GM19351 (cell line): ENCODE measurements at regions not wholly inside any gene's neighbourhood (a gene's known extent, or its start where the extent isn't known, plus 50 kb on each side); places are given as distances from the start of the nearest gene placed in this dataset.
"Not testable (repeated sequence)": the region's sequence is repeated elsewhere in the genome, so short reads cannot be mapped to it uniquely, and the experiment has no call there.

Experiments
- ATAC-seq: cut with Tn5 transposase; IDR thresholded peaks from one replicate; pipeline ENCODE4 v1.9.1; 2021; ENCODE audit warnings: mild to moderate bottlenecking, moderate library complexity; ENCODE audit not compliant: unreplicated experiment

- no peak for ATAC-seq
Measured at GRCh38 chr6:170067181-170067641, 223.7 kb downstream of the DLL1 start.

GRCh38 chr6:170066679-170067078 lies 224.2 kb downstream of the DLL1 start:
- no peak for ATAC-seq

- no peak for ATAC-seq
Measured at GRCh38 chr6:170063851-170064602, 226.9 kb downstream of the DLL1 start.

GRCh38 chr6:170063431-170063830 lies 227.4 kb downstream of the DLL1 start:
- no peak for ATAC-seq

DNA sequence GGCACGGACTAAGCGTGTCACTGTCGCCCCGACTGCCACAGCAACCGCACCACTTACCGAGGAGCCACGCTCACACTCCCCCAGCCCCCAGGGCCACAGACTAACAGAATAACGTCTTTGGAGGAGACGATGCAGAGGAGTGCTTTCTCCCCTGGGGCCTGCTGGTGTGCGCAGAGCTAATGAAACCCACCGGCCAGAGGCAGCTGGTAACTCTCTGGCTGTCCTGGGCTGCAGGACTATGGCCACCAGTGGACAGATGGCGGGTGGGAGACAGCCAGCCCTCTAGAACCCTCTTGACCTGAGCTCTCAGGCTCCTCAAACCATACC lies 228.0 kb downstream of the DLL1 start:
- ATAC-seq, result no peak

GRCh38 chr6:170062209-170062914 lies 228.5 kb downstream of the DLL1 start:
- ATAC-seq, result no peak

DNA sequence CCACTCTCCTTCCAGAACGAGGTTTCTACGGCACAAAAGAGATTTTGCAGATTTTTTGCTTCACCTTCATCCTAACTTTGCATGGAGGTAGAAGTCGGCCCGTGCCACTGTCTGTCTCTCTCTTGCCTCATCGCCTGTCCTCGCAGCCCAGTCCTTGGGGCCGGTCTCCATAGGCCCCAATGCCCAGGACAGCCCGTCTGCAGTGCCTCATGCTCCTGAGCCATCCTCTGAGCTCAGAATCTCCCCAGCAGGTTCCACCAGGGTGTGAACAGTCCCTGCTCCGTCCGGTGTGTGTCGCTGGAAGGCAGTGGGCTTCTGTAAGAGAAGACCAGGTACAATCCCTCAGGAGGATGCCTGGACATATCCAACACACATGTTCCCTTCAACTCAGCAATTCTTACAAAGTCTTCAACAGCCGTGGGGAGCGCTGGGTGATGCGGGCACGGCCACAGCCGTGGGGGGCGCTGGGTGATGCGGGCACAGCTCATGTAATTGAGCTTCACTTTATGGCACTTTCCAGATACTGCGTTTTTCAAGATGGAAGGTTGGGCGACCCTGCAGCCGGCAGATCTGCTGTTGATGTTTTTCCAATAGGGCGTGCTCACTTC lies 231.9 kb downstream of the DLL1 start:
- no peak for ATAC-seq

DNA sequence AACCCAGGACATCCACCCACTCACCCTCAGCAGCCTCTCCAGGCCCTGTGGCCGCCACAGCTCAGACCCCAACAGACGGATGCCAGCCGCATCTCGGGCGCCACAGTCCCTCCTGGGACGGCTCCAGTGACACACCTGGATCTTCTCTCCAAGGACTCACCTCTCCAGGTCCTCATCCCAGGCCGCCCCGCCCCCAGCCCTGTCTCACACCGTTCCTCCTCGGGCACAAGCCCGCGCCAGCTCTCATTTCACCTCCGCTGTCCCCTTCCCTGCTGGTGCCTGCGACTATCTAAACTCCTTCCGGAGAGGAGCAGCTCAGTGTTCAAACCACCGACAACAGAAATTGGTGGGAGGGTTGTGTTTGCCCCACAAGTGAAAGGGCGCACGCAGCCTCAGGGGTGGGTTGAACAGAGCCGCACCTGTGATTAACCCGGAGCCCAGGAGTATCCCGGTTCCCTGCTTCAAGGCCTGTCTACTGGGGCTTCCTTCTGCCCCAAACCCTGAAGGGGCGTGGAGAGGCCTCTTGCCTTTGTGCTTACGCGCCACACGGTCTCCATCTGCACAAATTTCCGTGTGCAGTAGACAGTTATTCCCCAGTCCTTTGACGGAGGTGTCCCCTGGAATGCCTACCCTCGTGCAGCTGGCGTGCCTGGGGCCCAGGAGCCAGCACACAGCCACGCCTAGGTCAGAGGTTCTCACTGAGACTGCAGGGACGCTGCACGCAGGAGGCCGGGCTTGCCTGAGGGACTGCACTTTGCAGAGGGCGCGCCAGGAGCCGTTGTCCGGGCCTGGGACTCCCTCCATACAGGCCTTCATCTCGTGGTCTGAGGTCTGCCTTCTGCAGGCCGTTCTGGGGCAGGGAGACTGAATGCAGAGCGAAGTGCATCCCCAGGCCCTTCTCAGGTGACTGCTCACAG lies 232.7 kb downstream of the DLL1 start:
- ATAC-seq, result no peak

- no peak for ATAC-seq
Measured at GRCh38 chr6:170057034-170057734, 233.7 kb downstream of the DLL1 start.

- ATAC-seq, result no peak
Measured at GRCh38 chr6:170056278-170056711, 234.6 kb downstream of the DLL1 start.

DNA sequence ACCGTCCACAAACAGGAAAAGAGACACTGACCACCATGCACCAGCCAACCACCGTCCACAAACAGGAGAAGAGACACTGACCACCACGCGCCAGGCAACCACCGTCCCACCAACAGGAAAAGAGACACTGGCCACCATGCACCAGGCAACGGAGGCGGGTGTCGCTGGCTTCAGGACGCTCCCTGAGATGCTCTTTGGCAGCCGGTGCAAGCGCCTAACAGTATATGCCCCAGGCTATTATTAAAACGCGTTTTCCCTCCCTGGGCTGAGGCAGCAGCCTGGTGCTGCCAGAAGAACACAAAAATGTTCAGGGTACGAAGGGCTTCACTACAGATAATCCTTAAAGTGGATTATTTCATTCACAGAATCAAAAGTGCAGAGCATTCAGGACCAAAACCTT lies 235.1 kb downstream of the DLL1 start:
- not testable (repeated sequence) for ATAC-seq

DNA sequence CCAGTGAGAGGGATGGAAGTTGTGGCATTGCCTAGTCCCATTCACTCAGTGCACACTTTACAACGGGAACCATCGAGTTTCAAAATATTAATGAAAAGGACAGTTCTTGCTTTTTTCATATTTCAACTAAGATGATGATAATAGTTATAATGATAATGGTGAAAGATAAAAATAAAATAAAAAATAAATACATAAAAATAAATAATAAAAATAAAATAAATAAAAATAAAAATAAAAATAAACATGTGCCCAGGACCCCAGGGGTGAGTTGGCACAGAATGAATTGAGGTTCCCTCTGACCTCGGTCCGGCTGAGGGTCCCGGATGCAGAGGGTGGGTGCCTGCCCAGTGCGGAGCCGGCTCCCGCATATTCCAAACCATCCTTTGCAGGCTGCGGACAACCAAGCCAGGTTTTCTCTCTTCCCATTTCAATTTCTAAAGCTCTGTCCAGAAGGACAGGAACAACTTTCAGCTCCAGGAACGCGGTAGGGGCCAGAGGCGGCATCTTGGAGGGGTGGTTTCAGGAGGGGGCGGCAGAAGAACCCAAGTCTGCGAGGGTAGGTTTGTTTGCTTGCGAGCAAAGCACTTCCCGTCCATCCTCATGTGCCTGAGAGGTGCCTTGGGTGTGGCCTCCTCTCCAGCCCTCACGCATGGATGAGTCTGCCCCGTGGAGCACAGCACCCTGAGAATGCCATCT lies 236.8 kb downstream of the DLL1 start:
- ATAC-seq, result no peak

- no peak for ATAC-seq
Measured at GRCh38 chr6:170052991-170053821, 237.7 kb downstream of the DLL1 start.

DNA sequence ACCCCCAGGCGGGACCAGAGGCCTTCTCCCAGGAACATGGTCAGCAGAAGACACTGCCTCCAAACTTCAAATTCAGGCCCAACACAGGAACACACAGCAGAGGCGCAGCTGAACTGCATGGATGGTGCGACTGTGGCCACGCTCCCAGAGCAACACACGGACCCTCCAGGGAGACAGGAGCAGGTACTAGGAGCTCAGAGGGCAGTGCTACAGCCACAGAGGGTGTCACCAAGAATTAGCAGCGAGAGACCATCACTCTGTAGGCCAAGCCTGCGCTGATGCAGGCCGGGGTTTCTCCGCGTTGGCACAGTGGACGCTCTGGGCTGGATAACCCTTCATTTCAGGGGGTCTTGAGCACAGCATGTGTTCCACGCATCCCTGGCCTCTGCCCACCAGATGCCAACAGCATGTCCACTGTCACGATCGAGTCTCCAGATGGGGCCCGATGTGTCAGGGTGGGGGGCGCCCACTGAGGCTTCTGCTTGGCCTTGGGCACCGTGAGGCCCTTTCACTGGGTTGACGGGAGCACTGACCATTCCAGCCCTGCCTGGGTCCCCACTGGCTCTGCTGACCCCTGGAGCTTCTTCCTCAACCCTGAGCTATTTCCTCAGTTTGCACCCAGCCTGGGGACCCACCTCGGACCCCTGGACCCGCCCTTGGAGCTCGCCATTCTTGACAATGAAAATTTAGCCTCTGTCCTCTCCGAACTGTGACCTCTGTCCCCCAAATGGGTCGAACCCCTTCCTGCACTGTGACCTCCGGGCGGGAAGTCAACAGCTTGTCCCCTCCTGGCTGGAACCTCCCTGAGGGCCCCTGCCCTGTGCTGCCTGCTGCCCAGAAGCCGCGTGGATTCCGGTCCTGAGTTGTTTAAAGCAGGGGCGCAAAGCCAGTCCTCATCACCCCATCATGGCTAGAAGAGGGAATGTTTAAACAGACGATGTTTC lies 239.4 kb downstream of the DLL1 start:
- ATAC-seq, result no peak

GRCh38 chr6:170050591-170051041 lies 240.3 kb downstream of the DLL1 start:
- no peak for ATAC-seq

DNA sequence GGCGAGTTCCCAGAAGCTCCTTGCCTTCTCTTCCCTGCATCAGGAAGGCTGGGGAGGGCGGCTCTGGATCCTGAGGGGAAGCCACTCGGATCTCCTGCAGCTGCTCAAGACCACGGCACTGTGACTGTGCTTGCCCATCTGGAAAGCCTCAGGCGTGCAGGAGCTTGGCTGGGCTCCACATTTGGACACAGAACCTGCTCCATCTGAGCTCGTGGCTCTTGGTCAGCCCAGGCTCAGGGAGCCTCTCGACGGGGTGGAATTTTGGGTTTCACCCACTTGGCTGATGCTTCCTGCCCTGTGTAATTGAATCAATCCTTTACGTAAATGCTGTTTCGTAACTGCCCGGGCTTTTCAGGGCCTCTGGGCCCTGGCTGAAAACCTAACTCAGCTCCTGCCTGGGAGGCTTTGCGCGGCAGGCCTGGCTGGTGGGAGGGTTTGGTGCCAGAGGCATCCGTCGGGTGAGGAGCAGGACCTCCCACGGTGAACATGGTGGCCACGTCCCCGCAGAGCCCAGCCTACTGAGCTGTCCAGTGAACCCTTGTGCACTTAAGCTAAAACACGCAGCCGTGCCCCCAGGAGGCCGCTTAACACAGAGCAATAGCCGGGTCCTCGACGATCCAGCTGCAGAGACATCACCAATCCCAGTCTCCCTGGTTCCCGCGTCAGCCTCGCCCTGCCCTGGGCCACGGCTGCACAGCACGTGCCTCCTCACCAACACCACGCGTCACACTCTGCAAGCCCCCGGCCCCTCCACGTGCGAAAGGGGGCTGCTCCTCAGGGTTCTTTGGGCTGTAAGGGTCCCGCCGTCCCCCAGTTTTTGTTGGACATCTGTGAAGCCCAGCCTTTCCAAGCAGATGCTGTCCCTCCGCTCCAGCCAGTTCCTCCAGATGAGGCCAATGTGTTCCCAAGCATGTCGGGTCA lies 241.0 kb downstream of the DLL1 start:
- no peak for ATAC-seq
